ENCODE measurements at regions not wholly inside any gene's neighbourhood (a gene's known extent, or its start where the extent isn't known, plus 50 kb on each side); places are given as distances from the start of the nearest gene placed in this dataset.

DNA sequence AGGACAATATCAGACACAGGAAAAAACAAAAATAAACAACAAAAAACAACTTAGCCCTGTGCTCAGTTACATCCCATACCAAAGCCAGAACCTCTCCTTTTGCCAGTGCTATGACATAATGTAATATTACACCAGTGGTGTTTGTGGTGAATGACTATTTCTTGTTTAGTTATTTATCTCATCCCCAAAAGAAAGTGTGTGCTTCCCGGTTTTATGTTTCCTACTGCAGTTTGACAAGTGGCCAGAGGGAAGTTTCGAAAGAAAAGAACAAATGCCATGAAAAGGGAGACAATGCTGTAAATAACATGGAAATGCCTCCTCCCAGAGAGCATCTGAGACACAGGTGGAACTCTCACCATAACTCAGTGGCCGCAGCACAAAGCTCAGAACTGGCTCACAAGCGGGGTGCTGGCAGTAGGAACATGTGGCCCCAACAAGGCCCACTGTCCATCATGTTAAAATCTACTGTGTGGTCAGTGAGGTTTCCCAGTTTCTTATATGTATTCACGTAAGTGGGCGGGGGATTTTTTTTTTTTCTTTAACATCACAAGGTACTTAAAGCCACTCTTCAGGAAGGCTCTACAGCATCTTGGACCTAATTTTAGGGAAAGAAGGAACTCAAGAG is 158.2 kb downstream of the BARHL2 start:
- DNase-seq (ENCODE audit: low read depth in 2 of 2), result no peak

DNA sequence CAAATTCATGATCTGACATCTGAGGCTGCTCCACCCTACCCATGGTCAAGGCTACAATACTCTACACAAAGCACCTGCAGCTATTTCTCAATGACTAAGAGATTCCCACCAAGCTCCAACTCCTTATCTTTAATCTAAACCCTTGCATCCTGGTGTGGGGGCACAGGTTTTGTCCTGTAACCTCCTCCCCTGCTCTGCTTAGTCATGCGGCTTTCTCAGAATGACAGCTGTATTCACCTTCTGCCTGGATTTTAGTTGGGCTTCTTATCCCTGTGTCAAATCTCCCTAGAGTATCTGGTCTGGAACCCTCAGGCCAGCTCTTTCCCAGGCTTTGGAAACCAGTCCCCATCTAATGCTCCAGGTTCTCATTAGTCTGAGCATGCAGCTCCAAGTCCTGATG is 159.0 kb downstream of the BARHL2 start:
- DNase-seq (ENCODE audit: low read depth in 2 of 2), result no peak

DNA sequence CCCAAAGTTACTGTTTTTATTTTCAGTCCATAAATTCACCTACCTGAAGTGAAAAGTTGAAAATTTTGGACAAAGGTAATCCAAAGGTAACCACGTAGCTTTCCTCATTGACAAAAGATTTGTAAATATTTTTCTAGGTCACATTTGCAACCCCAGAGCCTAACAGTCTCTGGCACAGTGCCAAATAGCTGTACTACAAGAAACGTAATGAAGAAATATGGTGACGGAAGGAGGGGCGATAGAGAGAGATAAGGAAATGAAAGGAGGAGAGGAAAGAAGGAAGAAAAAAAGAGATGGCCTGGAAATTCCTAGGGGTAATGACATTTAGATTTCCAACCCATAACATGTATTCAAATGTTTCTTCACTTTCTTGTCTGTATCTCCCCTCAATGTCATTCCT is 159.4 kb downstream of the BARHL2 start:
- no peak for DNase-seq (ENCODE audit: low read depth in 2 of 2)

DNA sequence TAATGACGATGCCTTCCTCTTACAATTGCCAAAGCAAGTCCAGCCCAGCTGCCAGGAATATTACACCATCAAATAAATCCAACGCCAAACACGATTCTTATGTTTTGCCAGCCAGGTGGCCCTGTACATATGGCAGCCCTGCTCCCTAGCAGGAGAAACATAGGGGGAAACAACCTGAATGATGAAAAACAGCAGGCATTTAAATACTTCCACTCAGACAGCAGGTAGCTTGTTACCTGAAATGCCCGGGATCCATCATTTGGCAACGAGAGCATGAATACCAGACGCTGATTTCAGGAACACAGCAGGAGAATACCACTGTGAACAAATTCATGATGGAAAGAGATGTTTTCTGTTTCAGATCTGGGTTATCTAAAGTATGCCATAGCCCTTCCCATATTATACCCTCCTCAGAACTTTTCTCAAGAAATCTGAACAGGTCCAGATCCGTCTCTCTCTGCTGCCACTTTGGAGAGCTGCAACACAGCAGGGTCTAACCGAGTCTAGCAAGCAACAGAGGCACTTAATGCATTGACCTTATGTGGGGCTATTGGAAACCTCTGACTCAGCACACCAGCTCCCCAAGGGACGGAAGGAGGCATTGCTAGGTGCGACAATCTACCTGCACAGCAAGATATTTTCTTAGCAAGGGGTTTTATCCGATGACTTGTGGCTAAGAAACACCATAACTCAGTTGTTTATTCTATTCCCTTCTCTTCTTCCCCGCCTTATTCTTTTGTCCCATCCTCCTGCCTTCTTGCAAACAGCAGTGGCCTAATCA is 166.3 kb downstream of the BARHL2 start:
- DNase-seq (ENCODE audit: low read depth in 2 of 2), result no peak

DNA sequence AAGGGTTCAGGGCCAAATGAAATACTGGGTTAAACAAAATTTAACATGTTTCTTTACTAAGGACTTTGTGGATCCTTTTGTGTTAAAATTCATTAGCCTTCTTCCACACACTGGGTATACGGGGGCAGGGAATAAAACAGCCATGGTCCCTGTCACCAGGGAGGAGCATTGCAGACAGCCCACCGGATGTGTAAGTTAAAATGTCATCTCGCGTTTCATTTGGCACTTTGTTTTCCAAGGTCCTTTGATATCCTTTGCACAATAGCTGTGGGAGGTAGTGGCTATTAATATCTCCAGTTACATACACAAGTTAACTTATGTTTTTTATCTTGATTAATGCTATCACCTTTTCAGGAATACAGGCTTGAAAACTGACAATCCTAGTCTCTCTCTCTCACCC is 172.7 kb downstream of the BARHL2 start:
- no peak for DNase-seq (ENCODE audit: low read depth in 2 of 2)

DNA sequence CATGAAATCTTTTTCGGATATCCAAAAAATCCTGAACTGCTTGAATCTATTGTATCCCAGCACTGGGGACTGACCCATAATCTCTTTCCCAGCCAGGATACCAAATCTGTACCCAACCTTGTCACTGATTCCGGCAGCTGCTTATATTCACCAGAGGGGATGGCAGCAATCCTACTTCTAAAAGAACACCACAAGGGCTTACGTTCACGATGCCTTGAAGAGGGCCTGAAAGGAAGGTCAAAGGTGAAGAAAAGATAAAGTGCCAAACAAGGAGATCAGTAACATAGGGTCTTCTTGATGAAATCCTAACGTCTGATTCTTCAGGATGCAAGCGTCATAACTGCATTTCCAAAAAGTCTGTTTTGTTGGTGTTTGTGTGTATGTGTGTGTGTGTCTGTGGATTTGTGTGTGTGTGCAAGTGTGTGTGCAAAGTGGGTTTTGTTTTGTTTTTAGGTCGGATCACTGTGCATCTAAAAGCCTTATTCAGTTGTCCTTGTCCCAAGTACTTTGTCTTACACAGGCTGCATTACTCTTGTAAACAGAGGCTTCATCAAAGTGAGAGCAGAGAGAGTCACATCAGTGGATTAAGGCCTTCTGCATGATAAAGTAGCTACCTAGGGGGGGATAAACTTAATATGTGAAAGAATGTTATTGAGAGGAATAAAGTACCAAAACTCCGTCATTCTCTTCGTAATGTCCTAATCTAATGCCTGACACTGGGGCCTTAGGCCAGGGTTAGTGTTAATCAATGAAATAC is 179.3 kb downstream of the BARHL2 start:
- DNase-seq (ENCODE audit: low read depth in 2 of 2), result no peak

DNA sequence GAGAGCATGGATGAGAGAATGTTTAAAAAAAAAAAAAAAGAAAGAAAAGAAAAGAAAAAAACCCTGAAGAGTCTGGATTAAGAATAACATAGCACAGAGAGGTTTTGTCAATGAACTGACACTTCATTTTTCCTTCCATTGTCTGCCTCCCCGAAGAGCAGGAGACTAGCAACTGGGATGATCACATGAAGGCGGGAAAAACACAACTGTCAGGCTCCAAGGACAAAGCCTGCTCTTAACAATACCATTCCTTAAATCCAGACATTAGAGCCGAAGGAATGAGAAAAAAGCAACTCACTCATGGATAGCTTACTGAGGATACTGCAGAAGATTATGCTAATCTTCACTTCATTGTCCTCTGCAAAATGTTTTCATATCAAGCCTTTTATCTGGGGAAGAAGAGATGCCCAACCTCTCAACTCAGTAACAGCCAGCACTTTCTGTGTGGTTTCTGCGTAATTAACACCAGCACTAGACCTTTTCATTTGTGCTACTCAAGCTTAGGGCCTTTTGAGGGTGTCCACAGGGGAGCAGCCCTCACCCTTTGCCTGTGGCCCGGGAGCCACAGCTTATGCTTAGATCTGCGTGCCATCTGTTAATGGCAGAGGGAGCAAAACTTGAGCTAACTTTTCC is 182.3 kb downstream of the BARHL2 start:
- DNase-seq (ENCODE audit: low read depth in 2 of 2), result no peak

DNA sequence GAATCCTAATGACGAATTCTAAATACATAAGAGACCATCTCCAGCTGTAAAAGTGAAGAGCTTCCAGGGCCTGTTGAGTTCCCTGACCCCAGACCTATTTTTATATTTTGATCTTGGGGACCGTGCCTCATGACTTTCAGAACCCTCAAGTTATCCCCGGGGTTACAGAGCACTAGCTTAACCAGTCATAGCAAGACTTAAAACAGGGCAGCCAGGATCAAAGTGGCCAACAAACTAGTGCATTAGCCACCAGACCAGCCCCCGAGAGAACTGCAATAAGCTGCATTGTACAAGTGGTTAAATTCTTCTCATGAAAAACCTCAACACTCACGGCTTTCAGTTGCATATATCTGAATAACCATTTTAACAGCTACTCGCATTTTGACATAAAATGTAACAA is 183.0 kb downstream of the BARHL2 start:
- DNase-seq (ENCODE audit: low read depth in 2 of 2), result no peak

DNA sequence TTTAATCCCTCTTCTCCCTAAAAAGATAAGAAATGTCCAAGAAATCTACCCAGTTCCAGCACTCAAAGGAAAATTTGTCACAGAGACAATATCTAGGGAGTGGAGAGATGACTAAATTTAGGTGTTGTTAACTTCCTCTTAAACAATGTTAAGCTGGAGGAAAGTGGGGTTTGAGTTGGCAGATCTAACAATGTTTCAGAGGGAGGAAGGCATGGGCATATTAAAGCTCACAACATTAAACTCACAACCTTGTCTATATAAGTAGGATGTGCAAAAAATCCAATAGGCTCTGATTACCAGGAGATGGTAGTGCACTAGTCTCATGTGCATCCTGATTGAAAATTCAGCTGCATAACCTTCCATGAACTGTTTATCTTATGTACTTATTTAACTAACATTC is 190.1 kb downstream of the BARHL2 start:
- DNase-seq (ENCODE audit: low read depth in 2 of 2), result no peak

DNA sequence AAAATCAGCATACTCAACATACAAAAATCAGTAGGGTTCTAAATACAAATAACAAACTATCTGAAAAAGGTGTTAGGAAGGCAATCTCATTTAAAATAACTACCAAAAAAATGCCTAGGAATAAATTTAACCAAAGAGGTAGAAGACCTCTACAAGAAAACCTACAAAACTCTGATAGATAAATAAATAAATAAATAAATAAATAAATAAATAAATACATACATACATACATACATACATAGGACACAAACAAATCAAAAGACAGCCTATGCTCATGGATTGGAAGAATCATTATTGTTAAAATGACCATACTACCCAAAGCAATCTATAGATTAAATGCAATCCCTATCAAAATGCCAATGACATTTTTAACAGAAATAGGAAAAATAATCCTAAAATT is 194.7 kb downstream of the BARHL2 start:
- DNase-seq (ENCODE audit: low read depth in 2 of 2), result no peak

DNA sequence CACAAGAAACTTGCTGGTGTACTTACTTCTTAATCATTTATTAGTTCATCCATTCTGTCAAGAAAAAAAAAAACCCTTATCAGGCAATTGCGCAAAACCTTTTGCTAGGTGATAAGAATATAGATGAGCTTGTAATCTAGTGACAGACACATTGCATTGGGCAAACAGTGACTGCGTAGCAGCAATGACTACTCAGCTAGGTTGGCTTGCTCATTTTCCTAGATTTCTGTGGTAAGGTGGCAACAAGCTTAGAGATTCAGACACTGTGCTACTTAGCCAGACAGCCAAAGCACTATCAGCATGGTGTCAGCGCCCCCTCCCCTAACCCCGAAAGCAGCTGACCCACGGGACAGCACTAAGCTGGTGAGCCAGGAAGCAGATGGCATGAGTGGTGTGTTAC is 203.1 kb downstream of the BARHL2 start:
- no peak for DNase-seq (ENCODE audit: low read depth in 2 of 2)

DNA sequence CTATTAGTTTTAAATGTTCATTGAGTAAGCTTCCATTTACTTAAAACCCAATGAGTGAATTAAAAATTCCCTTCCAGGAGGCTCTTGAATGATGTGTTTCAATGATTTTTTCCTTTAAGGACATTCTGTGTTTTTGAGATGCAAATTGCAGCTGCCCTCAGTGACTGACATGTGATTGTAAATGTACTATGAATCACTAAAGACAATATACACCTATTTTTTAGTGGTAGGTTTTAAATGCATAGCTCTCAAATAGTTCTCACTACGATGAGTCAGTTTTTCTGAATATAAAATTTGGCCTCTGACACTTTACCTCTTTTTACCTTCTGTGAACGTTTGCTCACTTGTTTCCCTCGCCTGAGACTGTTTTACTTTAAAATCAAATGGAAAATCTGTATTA is 204.7 kb downstream of the BARHL2 start:
- no peak for DNase-seq (ENCODE audit: low read depth in 2 of 2)

DNA sequence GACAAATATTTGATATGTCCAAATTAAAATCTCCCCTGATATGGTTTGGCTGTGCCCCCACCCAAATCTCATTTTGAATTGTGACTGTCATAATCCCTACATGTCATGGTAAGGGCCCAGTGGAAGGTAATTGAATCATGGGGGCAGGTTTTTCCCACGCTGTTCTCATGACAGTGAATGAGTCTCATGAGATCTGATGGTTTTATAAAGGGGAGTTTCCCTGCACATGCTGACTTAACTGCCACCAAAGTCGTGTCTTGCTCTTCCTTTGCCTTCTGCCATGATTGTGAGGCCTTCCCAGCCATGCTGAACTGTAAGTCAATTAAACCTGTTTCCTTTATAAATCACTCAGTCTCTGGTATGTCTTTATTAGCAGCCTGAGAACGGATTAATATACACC is 207.0 kb downstream of the BARHL2 start:
- DNase-seq (ENCODE audit: low read depth in 2 of 2), result no peak

DNA sequence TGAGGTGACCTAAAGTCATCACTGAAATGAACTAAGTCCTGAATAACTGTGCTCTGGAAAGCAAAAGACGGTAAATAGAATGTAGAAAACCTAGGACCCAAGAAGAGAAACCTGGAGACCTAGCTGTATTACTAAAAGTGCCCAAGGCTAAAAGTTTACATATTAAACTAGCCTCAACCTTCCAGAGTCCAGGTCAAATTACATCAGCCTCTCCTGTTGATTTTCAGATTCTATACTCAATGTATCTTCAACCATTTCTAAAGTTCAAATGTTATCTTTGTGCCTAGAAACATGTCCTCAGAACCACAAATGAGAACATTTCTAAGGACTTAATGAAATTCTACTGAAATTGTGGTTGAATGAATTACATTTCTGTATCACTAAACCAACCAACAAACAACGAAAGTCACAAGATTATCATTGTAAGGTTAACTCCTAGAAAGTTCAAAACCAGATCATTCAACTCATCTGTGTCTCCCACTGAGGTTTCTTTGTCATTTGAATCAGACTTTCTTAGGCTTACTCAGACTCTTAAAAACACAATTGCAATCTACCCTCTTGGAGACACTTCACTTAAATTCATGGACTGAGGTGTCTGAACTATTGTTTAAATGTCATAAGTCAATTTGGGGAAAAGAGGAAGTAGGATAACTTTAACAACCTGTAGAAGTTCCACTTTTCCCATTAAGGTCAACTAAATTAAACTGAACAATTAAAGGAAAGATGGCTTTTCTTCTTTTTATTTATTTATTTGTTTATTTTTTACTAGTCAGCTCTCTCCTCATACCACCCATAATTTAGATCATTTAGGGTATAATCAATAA is 207.7 kb downstream of the BARHL2 start:
- DNase-seq (ENCODE audit: low read depth in 2 of 2), result no peak

DNA sequence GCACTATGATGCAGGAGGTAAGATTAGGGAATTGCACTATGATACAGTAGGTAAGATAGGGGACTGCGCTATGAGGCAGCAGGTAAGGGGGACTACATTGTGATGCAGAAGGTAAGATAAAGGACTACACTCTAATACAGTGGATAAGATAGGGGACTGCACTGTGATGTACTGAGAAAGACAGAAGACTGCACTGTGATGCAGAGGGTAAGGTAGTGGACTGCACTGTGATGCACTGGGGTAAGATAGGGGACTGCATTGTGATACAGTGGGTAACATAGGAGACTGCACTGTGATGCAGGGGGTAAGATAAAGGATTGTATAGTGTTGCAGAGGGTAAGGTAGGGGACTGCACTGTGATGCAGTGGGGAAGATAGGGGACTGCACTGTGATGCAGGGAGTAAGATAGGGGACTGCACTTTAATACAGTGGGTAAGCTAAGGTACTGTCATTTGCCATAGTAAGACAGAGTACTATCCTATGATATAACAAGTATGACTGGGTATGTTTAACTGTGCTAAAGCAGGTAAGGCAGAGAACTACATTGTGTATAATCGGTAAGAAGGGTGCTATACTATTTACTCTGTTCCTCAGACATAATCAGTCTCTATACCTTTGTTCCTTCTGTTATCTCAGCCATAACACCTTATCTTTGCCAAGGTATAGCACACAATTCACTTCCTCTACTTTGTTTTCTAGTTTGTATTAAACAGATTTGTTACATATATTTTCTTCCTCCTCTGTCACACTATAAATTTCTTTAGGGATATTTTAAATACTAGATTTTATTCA is 208.5 kb downstream of the BARHL2 start:
- DNase-seq (ENCODE audit: low read depth in 2 of 2), result no peak

DNA sequence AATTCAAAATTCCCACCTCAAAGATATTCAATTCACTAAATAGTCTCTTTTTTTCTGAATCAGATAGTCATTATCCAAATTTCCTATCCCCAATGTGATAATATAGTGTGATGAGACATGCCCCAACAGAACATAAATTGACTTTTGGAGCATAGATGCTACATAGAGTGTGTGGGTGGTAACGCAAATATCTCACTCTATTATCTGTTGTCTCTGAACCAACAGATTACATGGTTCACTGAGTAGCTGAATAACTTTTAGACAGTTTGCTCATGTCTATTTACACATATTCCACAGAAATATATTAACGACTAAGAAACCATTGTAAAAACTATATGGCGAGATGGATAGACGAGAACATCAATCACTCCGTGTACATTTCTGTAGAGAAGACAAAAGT is 209.9 kb downstream of the BARHL2 start:
- no peak for DNase-seq (ENCODE audit: low read depth in 2 of 2)

DNA sequence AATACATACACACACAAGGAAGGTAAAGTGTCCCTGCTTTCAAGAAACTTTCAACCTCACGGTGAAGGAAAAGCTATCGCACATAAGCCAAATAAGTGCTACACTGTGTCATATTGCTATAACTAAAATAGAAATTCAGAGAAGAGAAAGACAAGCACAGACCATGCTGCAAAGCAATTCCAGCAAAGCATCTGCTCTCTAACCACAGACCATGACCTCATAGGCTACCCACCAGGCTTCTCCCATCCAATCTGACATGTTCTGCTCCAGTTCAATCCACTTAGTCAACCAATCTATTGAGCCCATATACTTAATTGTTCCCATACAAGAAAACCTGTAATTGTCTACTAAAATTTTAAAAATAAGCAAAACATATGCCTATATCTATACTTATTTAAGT is 211.3 kb downstream of the BARHL2 start:
- DNase-seq (ENCODE audit: low read depth in 2 of 2), result no peak

DNA sequence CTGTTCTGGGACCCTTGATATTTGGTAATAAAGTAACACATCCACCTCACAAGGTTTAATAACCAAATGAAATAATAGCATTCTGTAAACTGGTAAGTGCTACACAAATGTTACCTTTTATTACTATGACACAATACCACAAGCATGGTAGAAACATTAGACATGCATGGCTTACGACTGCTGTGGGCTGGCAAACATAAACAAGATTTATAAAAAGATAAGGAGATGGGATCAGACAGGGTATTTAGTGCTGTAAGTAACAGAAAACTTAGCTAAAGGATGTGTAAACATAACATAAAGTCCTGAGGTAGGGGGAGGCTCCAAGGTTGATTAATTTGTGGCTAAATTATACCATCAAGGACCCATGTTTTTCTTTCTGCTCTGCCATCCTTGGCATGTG is 212.6 kb downstream of the BARHL2 start:
- no peak for DNase-seq (ENCODE audit: low read depth in 2 of 2)

DNA sequence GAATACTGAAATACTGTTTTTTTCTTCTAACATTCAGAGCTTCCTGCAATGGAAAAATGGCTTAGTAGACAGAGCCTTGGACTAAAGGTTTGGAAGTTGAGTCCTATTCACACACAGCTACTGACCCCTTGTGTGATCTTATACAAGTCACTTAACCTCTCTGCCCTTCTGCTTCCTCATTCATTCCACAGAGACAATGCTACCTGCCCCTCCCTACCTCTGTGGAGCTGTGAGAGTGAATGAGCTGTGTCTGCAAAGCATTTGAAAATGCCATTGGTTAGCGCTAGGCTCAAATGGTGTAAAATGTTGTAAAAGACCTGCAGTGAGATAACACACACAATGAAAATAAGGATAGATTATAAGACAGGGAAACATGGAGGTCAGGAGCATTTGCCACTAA is 214.4 kb downstream of the BARHL2 start:
- no peak for DNase-seq (ENCODE audit: low read depth in 2 of 2)

DNA sequence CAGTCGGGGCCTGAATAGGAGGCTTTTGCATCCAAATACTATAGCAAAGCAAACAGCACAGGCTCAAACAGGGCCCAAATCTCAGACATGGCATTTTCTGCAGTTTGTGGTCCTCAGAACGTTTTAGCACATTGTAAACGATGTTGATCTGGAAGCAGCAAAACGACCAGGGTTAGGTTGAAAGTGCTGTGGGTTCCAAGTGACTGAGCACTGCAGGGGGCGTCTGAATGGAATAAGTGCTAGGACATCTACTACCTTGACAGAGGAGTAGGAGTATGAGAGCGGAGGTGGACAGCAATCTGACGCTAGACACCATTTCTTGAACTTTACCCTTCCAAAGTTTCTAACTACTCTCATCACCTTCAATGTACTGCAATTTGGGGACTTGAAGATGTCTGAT is 214.9 kb downstream of the BARHL2 start:
- DNase-seq (ENCODE audit: low read depth in 2 of 2), result no peak

DNA sequence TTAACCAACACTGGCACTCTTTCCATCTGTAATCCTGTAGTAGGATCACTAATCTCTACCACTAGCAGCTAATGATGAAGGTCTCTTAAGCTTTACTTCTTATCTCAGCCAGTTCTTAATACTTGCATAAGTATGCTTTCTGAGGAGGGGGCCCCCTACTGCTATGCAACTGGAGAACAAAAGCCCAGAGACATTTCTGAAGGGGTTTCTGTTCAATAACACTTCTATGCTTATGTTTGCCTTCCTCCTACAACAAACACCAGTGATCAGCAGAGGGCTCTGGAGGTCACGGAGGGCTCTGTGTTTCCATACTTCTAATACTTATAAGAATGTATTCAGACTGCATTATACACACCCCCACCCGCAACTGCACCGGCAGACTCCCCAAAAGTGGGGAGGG is 215.8 kb downstream of the BARHL2 start:
- DNase-seq (ENCODE audit: low read depth in 2 of 2), result no peak
